Activated CD4-positive, alpha-beta T cell treated with anti-CD3 and anti-CD28 coated beads, Interleukin-2, Interleukin-4, amounts not matched to agents 100 ng/mL and 50 ng/mL, durations not matched to agents 16 hours and 8 hours (primary cell): ENCODE measurements at regions not wholly inside any gene's neighbourhood (a gene's known extent, or its start where the extent isn't known, plus 50 kb on each side); places are given as distances from the start of the nearest gene placed in this dataset.
"Not testable (repeated sequence)": the region's sequence is repeated elsewhere in the genome, so short reads cannot be mapped to it uniquely, and the experiment has no call there.

Experiments
- DNase-seq: peaks from one replicate; pipeline ENCODE4 v3.0.0-alpha.2; 2020; ENCODE audit warnings: low spot score

DNA sequence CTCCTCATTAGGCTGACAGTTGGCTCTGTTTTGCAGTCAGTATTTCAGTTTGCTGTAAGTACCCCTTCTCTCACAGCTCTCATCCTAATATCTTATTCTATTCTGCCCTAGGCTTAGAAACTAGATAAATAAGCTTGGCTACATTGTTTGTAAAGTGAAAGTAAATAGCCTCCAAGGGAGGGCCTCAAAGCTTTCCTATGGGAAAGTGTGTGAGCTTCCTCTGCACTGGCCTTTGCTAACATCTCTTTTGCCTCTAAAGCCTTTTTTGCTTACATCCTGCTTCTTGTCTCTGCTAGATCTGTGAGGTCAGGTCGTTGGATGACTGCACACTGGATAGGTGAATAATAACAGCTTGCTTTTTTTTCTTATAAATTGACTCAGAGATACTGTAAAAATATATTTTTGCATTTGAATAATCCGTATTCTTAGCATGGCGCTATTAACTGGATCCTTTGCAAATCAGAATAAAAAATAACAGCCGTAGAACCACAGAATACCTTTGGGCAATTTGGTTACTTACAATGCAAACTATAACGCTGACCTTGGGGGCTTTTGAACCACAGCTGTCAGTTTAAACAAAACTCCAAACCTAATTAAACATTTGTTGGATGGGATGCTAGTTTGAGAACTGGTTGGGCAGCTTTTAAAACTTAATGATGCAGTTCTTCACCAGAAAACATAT, 55.1 kb downstream of the TTC6 start:
- no peak for DNase-seq

DNA sequence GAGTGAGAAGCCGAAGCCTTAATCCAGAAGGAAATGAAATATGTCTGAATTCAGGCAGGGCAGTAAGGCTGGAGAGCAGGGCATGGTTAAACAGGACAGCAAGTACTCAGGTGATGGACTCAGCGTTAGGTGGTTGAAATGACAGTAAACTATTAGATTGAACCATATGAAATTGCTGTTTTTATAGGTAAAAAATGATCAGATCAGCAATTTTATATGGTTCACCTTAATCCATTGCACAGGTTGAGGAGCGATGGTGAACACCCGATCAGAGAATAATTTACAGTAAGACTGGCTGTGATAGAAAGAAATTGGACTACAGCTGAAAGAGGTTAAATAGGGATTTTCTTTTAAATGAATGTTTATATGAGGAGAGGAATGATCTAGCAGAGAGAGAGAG, 56.6 kb downstream of the TTC6 start:
- DNase-seq: no peak

DNA sequence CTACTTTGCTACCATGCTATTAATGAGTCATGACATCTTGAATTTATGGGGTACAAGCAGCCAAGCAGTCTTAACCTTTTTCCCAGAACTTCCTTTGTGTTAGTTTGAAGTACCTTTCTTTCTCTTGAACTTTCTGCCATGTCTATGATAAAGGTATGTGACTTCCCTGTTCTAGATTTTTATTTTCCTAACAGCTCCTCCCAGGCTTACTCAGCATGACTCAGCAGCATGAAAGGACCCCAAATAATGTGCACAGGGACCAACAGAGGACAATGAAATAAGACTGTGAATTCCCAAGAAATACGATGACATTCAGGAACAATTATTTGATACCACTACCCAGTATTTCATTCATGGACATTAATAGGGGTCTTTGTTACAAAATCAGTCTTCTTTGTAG, 60.0 kb downstream of the TTC6 start:
- no peak for DNase-seq

DNA sequence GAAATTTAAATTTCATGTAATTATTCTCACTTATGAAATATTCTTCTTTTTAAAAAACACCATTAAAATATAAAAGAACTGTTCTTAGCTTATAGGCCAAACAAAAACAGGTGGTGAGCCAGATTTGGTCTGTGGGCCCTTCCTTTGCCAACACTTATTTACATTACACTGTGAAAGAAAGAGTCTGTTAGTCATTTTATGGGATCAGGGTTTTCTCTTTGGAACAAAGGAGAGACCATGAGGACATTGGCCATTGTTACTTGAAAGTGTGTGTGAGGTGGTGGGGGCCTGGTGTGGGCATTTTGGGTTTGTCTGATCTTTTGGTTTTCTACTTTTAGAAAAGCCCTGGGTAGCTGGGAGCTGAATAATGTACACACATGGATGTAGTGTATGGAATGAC, 62.7 kb downstream of the TTC6 start:
- DNase-seq: no peak

DNA sequence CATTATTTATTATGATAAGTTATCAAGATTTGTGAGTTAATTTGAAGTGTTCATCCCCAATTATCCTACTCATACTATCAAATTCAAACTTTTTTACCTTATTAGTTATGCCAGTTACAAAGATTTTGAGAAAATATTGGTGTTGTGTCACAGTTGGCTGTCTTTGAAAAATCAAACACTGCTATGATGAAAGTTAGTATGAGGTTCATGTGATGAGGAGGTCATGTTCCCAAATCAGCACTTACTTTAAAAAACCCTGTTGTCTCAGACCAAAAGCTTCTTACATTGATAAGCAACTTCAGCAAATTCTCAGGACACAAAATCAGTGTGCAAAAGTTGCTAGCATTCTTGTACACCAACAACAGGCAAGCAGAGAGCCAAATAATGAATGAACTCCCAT, 68.1 kb downstream of the TTC6 start:
- no peak for DNase-seq

DNA sequence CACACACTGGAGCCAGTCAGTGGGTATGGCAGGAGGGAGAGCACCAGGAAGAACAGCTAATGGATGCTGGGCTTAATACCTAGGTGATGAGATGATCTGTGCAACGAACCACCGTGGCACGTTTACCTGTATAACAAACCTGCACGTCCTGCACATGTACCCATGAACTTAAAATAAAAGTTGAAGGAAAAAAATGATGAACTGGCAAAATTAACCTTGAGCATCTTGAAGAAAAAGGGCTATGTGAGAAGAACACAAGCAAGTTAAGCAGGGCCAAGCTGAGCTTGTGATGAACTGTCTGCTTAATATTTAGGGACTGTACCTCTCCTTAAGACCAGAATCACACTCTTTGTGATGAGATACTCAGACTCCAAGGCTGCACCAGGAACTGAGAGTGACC, 70.0 kb downstream of the TTC6 start:
- no peak for DNase-seq

DNA sequence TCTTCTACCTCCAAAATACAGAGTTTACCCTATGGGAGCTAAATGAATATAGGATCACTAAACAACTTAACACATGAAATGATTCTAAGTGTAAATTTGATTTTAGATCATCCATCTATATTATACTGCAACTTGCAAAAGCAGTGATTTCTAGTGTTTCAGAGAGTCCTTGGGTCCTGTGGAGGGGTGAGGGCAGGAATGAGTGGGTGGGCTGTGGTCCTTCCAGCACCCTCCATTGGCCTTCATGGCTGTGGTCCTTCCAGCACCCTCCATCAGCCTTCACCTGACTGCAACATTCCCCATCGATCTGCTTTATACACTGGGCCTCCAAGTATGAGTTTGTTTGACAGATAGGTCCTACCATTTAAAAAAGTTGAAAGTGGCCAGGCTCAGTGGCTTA, 70.5 kb downstream of the TTC6 start:
- DNase-seq: no peak

DNA sequence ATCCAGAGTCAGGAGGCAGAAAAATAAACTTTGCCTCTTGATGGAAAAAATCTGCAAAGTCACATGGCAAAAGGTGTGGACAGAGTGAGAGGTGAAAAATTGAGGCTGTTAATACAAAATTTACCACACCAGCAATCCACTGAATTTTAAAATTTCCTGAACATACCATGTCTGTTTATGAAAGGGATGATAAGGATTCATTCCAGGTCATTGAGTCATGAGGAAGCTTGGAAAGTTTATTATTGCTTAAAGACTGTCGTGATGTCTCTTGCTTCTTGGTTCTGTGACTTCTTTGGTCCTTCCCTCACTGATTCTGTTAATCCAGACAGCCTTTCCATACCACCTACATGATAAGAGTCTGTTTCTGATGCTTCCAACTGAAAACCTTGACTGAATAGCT, 73.2 kb downstream of the TTC6 start:
- DNase-seq: no peak

DNA sequence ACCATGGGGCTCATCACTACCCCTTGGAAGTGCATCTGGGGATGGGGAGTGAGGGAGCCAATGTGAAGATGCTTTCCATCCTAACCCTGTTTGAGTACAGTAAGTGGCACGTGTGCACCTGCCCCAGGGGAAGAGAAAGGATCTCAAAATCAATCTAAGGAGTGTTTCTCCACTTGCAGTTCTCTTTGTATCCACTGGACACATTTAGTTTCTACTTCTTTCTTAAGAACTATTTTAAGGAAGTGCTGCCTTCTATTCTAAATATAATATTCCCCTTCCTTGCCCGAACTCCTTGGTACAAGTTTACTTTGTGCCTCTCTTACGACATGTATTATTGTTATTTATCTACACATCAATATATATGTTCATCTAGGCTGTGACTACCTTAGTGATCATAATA, 73.8 kb downstream of the TTC6 start:
- DNase-seq: no peak

DNA sequence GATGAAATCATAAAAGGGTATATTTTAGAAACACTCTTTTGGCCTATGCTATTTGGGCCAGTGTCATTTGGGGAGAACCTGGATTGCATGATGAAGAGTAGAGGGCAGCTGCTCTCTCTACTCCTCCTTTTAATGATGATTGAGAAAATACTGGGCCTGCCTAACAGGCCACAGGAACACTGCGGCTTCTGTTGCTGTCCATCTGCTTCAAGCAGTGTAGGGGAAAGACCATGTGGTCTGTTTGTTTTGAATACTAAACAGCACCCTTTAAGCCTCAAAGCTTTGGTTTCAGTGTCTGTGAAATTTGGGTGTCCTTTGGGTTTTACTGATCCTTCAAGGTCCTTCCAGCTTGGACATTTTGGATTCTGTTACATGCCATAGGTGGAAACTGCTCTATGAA, 78.0 kb downstream of the TTC6 start:
- no peak for DNase-seq

DNA sequence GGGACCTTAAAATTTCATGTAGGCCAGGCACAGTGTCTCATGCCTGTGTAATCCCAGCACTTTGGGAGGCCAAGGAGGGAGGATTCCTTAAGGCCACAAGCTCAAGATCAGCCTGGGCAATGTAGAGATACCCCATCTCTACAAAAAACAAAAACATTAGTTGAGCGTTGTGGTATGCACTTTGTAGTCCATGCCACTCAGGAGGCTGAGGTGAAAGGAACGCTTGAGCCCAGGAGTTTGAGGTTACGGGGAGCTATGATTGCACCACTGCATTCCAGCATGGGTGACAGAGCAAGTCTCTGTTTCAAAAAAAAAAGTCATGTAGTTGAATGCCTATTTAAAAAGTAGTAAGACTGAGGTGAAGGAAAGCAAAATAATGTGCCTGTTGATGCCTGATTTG, 83.5 kb downstream of the TTC6 start:
- DNase-seq: no peak

DNA sequence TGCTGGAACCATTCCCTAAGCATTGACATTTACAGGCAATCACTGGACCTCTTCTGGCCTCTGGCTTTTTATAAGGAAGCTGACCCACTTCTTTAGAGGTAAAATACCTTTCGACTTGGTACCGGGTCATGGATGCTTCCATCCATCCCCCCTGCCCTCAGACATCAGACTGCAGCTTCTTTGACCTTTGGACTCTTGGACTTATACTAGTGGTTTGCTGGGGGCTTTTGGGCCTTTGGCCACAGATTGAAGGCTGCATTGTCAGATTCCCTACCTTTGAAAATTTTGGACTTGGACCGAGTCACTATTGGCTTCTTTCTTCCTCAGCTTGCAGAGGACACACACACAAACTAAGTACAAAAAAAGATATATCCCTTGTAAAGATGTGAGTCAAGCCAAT, 86.1 kb downstream of the TTC6 start:
- DNase-seq: no peak

DNA sequence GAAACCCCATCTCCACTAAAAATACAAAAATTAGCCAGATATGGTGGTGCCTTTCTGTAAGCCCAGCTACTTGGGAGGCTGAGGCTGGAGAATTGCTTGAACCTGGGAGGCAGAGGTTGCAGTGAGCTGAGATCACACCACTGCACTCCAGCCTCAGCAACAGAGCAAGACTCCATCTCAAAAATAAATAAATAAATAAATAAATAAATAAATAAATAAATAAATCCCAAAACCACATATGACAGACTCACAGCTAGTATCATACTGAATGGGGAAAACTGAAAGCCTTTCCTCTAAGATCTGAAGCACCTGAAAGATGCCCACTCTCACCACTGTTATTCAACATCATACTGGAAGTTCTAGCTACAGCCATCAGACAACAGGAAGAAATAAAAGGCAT, 97.3 kb downstream of the TTC6 start:
- DNase-seq: not testable (repeated sequence)

DNA sequence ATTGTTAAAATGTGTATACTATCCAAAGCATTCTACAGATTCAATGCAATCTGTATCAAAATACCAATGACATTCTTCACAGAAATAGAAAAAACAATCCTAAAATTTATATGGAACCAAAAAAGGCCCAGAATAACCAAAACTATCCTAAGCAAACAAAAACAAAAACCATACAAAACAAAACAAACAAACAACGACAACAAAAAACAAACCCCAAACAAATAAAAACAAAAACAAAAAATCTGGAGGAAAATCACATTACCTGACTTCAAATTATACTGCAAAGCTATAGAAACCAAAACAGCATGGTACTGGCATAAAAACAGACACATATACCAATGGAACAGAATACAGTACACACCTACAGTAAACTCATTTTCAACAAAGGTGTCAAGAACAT, 98.0 kb downstream of the TTC6 start:
- DNase-seq: not testable (repeated sequence)

DNA sequence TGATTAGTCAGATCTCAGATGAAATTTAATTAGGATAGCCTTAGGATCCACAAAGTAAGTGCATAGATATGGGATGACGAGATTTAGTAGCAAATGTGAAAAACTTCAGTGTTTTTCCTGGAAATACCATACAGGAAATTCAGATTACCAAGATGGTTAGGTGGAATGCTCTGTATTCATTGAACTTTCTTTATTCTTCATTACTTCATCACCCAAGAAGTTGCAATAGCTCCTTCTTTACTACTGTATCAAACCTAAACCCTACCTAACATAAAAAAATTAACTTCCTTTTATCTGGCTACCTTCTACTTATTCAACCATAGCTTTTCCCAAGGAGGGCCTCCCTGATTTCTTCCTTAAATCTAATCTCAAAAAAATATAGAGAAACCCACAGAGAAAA, 100.4 kb downstream of the TTC6 start:
- DNase-seq: no peak

DNA sequence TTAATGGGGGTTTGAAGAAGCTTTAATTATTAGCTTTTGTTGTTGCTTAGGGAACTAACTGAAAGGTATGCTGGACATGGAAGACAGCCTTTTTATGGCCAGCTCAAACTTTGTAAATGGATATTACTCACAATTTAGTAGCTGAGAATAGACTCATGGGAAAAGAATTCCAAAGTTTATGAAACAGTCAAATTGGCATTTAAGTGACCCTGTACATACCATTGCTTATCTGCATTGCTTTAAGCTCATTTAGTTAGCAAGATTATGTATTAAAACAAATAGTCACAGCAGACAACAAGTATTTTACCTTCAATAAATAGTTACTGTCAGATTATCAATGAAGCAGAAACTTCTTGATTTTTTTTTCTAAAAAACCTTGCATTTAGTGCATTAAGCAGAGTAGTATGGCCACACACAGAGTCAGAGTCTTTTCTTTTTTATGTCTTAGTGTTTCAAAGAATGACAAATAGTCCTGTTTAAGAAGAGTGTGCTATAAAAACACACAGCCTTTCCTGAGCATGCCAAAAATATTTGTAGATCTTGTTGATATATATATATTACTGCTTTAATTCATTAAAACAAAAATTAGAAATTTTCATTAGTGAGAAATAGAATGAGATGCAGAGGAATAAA, 102.2 kb downstream of the TTC6 start:
- DNase-seq: no peak

DNA sequence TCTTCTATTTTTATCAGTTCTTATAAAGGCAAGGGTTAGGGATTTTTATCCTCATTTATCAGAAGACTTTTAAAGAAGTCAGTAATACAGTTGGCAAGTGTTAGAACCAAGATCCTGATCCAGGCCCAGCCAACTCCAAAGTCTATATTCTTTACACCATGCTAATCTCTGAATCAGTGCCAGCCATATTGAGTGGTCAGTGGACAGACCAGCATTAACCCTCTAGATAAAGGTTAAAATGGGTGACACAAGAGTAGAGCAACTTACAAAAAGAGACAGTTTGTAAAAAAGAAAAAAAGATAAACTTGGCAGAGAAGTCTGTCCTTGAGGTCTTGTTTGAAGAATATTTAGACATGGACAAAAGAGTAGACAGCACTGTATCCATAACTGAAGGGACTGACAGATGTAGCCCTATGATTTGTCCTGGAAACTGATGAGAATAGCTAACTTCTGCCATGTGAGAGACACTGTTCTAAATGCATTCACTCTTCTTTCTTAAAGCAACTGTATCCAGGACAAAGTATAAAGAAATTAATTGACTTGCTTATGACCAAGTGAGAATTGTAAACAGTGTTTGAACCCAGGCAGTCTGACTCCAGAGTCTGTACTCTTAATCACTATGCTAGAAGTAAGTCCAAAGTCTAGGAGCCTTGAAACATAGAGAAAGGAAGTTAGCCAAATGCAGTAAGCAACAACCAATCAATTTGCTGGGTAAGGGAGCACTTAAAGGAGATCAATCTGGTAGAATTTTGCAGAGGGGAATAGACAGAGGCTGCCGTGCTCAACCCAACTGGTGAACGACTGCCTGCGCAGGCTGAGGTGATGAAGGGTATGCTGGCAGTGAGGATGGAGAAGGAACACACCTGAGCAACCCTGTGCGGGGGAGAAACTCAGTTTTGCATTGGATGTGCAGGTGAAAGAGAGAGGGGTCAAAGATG, 103.7 kb downstream of the TTC6 start:
- DNase-seq: no peak

DNA sequence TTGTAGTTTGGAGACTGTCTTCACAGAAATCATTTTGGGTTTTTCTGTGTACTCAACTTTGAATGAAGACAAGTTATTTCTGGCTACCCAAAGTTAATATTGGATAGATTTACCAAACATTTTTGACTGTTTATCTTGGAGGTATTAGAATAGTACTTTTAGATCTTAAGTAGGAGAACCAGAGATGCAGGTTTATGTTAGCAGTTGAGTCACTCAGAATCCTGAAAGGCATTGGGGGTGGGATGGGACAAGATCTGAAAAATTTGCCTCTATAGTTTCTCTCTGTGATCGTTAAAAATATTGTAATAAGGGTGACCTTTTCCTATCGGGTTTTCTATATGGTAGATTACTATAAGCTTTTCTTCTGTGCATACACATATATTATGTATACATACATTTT, 112.3 kb downstream of the TTC6 start:
- no peak for DNase-seq

DNA sequence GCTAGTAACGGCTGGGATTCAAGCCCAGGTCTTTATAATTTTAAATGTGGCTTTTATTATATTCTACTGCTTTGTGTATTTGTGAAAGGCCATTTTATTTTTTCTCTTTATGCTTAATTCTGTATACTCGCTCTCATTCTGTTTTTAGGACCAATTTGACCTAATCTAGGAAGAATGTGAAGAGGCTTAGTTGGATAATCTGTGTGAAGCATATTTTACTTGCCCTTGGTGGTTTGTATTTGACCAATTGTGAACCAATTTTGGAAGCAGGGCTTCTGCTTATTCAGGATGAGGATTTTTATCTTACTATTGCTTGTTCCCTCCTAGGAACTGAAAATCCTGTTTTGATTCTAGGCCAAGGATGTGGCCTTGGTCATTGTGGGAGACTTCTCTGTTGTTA, 113.1 kb downstream of the TTC6 start:
- DNase-seq: no peak

DNA sequence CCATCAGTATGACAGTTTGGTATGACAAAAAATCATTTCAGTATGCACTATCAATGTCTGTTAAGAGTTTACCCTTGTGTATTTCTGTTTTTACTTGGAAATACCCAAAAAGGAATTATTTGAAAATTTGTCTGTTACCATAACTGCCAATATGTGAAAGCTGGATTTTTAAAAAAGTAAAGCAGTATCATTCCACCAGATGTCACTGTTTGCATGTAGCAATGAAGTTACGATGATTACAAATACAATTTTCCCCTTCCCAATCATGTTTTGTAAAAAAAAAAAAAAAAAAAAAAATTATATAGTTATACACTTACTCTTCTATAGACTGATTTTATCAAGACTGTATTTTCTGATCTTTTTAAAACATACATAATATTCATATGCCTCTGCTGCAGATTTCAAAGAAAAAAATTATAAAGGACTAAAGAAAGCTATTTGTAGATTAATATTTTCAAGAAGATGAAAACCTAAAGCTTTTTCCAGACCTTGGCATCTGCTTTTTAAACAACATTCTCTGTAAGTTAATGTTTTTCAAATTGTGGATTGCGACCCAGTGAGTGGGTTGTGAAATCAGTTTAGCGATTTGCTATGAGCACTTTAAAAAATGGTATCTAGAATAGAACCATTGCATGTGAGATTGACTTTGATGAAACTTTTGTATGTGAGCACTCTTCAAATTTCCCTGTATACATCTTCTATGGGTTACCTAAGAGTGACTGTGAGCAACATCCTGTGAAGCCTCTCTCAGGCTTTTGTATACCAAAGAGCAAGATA, 114.2 kb downstream of the TTC6 start:
- peak; percentile 2 for DNase-seq

DNA sequence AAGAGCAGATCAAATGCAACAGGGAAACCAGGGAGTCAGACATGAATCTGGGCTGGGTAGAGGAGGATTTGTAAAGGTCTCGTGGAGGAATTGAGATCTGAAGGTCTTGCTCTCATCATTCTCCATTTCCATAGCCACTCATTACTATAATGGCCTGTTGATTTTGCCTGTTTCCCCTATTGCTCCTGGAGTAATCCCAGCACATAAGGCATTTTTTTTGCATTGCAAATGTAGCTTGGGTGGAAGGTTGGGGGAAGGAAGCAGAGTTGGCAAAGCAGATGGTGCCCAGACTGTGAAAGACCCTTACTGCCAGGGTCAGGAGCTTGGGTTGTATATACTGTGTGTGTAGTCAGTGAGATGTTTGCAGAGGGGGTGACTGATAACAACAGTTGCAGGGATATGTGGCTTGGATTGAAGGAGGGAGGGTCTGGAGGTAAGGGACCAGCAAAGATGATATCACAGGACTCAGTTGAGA, 116.0 kb downstream of the TTC6 start:
- no peak for DNase-seq

DNA sequence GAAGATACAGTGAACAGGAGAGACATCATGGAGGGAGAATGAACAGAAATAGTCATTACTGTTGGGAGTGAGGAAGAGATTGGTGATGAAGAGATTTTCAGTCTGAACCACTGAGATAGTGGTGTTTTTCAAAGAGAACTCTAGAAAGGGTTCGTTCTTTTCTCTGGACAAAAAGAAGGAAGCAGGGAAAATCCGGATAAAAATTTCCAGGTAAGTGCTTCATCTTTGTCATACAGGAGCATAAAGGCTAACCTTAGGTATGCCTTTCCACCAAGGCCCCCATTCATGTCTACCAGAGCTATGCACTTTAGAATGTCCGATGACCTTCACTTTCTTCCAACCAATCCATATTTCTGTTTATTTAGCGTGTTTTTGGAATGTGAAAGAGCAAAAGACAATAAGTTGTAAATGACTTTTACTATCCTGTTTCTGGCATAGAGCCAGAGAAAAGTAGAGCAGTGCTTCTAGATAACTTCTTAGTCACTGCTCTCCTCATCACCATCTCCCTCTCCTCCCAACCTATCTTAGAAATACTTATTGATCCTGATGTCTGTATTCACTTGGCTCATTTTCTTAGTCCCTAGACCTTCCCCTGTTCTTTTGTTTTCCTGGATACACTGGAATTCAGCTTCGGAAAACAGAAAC, 116.5 kb downstream of the TTC6 start:
- no peak for DNase-seq
